Jurkat, Clone E6-1 (cell line): ENCODE measurements at regions not wholly inside any gene's neighbourhood (a gene's known extent, or its start where the extent isn't known, plus 50 kb on each side); places are given as distances from the start of the nearest gene placed in this dataset.

ENCODE experiments used
- DNase-seq: peaks from one replicate; pipeline ENCODE4 v3.0.0-alpha.2; 2011; ENCODE audit warnings: low read depth, low spot score
- H3K4me3 ChIP-seq: 2 replicates; pipeline ENCODE4 v1.5.1; 2011; ENCODE audit warnings: mild to moderate bottlenecking, low read length, control low read depth, moderate library complexity

DNA sequence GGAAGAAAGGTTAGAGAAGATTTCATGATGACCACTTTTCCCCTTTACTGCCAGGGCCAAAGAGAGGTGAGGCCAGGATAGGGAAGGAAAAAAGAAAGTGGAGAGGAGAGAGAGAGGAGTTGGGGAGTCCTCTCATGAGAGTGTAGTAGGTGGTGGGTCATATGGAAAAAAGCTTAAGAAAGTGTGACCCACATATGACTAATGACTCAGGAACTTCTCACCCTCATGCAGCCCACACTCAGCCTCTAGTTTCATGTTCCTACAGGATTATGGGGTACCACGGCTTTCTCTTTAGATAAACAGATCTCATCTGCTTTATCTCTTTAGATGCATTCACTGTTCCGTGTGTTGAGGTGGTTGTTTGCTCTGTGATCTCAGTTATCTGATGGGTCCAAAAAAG is 462.5 kb upstream of the IGFBP3 start:
- H3K4me3 ChIP-seq = no peak overlapping the region
- no peak for DNase-seq

DNA sequence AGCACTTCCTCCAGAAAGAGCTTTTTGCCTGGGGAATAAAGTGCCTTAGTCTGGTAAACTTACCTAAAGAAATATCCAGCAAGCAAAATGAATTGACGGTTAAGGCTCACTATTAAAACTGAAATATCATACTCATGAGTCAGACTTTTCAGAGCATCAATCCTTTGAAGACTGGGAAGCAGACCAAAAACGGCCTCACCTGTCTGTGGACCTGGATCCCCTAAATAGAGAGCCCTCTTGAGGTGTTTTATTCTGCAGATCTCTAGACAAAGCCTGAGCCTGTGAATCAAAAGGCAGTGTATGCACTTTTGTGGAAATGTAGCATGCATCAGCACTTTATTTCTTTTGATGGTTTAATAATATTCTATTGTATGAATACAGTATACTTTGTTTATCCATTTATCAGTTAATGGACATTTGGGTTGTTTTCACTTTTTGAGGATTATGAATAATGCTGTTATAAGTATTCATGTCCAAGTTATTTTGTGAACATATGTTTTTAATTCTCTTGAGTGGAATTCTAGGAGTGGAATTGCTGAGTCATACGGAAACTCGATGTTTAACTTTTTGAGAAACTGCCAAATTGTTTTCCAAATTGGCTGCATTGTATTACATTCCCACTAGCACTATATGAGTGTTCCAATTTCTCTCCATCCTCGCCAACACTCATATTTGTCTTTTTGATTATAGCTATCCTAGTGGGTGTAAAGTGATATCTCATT is 449.0 kb upstream of the IGFBP3 start:
- H3K4me3 ChIP-seq = no peak overlapping the region
- no peak for DNase-seq

DNA sequence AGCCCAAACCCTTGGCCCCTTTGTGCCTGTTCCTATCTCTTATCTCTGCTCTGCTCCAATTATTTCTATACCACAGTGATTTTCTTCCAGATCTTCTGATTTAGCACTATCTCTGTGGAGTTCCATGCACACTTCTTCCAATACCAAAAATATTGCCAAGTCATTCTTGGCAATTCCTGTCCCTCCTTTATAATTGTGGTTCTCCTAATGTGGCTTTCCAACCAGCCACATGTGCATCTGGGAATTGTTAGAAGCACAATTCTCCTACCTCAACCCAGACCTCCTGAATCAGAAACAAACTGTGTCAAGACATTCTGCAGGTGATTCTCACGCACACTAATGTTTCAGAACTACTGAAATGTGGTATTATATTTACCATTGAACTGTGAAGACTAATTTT is 447.8 kb upstream of the IGFBP3 start:
- no peak for DNase-seq
- H3K4me3 ChIP-seq = no peak overlapping the region

DNA sequence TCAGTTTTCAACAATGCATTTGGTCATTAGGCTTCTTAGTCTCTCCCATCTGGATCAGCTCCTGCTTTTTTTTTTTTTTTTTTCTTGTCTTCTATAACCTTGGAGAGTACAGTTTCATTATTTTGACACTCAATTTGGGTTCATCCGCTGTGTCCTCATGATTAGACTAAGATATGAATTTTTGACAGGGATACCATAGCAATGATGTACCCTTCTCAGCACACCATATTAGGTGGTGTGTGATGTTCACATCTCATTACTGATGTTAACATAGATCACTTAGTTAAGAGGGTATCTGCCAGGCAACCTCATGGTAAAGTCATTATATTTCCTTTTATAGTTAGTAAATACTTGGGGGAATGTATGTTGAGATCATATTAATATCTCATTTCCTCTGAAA is 445.5 kb upstream of the IGFBP3 start:
- H3K4me3 ChIP-seq = no peak overlapping the region
- no peak for DNase-seq

DNA sequence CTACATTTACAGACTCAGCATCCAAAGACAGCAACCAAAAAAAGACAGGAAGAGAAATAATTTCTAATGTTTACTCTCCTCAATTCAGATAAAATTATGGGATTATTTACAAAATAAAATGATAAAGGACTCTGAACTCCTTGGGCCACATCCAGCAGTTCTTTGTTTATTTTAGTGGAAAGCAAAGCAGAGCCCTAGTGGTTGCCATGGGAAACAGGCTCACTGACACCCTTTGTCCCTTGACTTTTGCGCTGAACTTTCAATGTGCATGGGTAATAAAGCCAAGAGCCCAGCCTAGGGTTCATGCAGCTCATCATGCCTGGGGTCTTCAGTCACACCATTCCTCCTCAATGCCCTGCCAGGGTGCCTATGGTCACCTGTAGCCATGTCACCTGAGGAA is 442.6 kb upstream of the IGFBP3 start:
- no peak for DNase-seq
- H3K4me3 ChIP-seq = no peak overlapping the region

DNA sequence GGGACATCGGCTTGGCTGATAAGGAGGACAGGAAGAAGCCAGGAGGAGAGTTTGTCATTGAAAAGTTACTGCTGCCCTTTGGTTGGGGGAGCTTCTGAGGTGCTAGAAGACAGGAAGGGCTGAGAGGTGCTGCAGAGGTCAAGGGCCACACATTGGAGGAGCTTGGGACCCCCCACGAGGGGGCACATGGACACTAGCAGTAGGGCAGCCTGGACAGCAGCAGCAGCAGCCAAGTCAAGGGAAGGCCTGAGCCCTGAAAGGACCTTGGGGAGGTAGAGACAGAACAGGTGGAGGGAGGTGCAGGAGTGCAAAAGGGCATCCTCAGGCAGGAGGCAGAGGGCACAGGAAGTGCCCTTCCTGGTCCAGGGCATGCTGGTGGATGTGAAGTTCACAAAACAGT is 439.7 kb upstream of the IGFBP3 start:
- no peak overlapping the region for H3K4me3 ChIP-seq
- DNase-seq = no peak

DNA sequence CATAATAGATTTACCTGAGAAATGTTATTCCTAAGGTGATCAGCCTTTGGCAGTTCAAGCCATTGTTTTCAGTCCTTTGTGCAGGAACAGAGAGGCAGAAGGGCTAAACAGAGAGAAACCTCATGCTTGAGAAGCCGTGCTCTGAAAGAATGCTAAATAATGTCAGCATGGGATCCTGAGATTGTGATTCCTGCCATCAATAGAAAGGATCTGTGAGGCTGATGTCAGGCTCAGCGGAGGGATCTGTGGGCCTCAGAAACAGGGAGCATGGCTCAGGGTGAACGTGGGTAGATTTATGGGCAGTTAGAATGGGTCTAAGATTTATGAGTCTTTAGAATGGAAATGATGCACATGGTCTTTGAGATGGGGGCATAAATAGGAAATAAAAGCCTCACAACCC is 439.2 kb upstream of the IGFBP3 start:
- H3K4me3 ChIP-seq = no peak overlapping the region
- no peak for DNase-seq

DNA sequence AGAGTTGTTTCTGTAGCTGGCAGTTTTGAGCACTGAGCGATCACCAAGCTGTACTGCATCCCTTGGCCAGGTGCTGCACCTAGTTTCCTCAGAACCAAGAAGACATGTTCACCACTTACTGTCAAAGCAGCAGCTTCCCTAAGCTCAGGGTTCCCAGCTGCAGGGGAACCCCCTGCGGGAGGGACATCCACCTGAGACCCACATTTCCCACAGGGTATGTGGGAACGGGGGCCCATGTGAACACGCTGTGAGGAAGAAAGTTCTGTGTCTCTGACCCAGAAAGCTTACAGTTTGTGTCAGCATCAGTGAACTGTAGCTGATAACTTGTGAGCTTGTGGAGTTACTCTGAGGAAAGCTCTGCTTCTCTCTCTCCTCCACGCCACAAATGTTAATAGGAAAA is 436.8 kb upstream of the IGFBP3 start:
- H3K4me3 ChIP-seq = no peak overlapping the region
- no peak for DNase-seq

DNA sequence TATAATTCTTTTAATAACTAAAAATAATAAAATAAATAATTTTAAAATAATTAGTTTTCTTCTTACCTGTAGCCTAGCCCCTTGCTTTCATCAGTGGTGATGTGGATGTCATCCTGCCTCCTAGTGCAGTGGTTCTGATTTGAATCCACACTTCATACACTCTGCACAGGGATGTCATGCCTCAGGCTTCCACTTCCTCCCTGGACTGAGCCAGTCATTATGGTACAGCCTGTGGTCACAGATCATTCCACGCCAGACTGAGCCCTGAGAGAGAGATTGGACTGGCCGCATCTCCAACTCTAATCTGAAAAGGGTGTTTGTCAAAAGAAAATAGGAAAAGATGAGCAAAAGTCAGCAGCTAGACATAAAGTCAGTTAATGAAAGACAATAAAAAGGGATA is 436.2 kb upstream of the IGFBP3 start:
- H3K4me3 ChIP-seq = no peak overlapping the region
- DNase-seq = no peak

DNA sequence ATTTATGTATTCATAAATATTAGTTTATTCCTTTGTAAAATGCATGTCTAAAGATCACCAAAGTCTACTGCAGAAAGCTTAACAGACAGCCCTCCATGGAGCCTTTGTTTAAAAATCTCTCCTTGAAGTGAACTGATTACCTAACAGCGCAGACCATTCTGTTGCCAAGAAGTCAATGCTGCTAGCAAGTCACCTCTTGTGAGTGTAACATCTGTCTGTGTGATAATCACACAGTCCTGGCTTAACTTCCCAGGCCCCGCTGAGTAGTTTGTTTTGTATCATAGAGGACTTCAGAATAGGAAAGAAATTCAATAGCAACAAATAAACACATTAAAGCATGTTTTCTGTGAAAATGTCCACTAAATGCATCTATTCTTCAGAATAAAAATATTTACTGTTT is 435.3 kb upstream of the IGFBP3 start:
- DNase-seq = no peak
- no peak overlapping the region for H3K4me3 ChIP-seq

DNA sequence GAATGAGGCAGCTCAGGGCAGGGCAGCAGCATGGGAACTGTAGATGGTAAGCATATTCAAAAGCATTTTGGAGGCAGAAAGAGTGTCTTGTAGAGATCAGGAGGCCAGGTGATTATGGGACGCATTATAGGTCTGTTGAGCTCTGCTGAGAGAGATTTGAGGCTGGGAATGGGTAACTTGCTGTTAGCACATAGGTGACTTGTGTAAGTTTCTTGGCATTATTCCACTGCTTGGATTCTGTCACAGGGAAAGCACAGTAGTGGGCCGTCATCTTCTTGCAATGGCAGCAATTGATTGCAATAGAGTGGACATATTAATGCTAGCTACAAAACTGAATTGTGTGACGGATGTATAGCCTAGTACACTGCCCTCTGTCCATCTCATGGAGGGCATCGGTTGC is 434.3 kb upstream of the IGFBP3 start:
- H3K4me3 ChIP-seq = no peak overlapping the region
- no peak for DNase-seq

DNA sequence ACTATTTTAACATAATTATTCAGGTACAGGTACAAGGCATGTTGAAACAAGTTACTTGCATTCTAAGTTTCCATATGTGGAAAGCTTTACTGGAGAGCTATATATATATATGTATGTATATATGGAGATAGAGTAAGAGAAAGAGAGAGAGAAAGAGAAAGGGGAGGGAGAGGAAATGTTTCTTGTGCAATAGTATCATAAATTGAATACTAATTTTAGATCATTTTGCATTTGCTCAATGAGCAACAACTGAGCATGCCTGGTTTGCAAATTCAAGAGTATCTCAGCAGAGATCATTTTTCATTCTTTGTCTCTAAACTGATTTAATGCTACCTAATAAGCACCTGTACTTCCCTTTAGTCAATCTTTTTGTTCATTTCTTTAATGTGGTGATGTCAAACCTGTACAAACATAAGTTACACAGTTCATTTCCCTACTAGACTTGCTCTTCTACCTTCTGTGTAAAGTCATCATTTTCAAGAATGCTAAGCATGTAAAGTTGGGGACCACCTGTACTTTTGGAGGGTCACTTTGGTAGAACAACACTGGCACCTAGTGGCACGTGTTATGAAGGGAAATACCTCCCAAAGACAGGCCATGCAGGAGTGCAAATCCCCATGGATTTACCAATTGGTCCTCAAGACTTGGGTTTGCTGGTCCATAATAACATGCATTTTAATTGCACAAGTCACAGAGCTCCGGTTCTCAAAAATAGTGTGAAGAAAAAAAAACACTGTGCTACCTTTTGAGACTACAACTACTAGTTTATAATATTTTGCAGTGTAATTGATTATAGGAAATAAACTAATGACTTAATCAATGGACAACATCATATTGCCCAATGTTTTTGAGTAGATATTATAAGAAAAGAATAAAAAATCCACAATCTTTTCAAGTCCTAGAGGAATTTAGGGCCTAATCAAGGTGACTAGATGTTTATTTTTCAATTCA is 431.2 kb upstream of the IGFBP3 start:
- H3K4me3 ChIP-seq = no peak overlapping the region
- peak; percentile 20 for DNase-seq

DNA sequence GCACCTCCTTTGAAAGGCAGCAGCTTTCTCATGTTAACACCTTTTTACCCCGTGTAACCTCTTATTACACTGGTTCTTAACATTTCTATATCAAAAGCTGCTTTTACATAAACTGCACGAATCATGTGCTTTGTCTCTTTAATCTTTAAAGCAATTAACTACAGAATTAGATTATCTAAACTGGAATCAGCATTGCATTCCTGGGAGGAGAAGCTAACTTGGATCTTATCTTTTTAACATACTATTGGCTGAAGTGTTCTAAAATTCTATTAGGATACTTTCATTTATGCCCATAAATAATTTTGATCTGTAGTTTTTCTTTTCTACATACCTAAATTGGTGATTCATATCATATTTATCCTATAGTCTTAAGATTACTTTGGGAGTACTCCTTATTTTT is 428.4 kb upstream of the IGFBP3 start:
- no peak overlapping the region for H3K4me3 ChIP-seq
- DNase-seq = no peak

DNA sequence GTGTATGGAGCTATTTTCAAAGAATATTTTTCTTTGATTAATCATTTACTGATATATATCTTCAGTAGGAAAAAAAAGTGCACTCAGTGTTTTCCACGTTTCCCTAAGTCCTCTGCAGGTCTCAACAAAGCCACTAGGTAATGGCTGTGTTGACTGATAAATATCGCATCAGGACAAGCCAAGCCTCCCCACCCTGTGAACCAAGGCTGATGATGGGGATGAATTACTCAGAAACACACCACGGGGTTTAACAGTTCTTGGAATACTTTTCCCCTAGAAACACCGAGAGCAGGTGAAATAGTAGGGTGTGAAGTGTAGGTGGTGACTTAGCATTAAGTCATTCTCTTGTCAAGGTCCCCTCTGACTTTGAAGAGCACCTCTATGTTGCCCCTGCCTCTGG is 423.5 kb upstream of the IGFBP3 start:
- no peak for DNase-seq
- H3K4me3 ChIP-seq = no peak overlapping the region

DNA sequence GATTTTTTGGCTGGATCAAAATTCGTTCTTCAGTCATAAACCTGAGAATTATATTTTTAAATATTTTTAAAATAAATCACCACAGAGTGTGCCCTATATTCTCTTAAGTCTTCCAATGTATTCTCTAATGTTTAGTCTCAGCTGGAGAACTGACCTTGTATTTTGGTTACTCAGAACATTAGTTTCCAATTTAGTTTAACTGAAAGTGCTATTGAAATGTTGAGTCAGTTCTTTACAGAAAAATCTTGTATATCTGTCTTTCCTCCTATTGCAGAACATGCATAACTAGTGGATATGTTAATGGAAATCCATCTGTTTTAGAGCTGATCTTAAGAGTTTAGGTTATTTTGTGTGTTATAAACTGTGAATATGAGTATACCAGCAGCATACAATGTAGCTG is 422.7 kb upstream of the IGFBP3 start:
- H3K4me3 ChIP-seq = no peak overlapping the region
- DNase-seq = no peak

DNA sequence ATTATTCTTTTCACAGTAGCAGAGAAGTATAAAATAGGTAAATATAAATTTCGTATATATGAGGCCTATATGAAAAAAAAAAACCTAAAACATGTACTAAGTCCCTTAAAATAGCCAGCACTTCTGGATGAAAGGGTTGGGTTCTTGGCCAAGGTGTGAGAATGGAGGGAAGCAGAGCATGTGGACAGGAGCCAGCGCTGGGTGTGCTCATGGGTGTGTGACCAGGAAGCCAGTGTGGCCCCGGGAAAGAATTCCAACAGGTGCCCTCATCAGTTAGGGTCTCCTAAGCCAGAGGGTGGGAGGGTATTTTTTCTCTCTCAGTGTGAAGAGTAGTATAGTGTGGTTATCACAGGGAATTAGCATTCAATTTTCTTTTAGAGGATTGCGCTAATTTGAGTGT is 401.9 kb upstream of the IGFBP3 start:
- no peak overlapping the region for H3K4me3 ChIP-seq
- DNase-seq = no peak

DNA sequence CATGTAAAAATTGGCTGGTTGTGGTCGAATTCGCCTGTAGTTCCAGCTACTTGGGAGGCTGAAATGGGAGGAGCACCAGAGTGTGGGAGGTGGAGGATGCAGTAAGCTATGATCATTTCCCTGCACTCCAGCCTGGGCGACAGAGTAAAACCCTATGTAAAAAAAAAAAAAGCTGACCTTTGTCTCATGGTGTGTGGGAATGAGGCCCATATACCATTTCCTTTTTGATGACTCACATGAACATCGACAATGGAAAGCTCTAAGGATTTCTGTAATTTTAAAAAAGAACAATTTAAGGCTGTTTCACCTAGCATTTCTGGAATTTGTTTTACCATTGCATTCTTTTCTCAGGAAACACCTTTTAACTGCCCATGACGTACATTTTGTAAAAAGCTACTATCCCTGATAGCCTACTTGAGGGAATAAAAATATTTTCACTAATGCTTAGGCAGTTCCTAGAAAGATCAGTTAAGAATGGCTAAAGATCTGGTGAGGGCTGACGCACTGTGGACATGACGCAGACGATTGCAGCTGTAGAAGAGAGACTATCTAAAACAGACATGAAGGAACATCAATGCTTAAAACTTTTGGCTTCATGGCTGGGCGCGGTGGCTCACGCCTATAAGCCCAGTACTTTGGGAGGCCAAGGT is 400.6 kb upstream of the IGFBP3 start:
- no peak overlapping the region for H3K4me3 ChIP-seq
- DNase-seq = no peak

DNA sequence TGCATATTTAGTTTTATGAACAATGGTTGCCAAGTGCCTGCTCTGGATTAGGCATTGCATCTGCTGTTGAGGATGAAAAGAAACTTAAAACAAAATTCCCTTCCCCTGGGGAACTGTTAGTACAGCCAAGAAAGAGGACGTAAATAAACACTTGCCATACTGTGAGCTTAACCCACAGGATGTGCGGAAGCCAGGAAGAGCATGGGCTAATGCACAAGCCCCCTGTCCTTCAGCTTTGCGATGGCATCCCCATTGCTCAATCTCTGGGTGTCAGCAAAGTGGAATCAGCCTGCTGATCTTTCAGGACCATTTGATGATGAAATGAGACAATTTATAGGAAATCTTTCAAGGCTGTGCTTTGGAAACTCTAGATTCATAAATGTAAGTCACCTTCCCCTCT is 399.9 kb upstream of the IGFBP3 start:
- no peak overlapping the region for H3K4me3 ChIP-seq
- DNase-seq = no peak

DNA sequence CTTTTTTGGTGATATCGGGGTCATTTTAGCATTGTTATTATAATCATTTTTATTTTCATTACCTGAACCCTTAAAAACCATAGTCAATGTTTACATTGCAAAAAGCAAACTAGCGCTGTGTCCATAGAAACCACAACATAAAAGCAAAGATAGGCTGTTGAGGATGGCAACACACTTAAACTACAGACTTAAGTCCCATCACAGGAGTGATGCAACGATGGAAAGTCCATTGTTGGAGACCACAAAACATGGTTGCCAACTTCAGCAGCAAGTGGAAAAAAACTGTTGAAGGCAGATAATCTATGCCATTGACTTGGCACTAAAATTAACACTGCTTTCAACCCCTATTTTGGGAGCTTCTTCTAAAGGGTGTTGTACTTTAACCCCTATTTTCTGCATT is 398.8 kb upstream of the IGFBP3 start:
- H3K4me3 ChIP-seq = no peak overlapping the region
- no peak for DNase-seq

DNA sequence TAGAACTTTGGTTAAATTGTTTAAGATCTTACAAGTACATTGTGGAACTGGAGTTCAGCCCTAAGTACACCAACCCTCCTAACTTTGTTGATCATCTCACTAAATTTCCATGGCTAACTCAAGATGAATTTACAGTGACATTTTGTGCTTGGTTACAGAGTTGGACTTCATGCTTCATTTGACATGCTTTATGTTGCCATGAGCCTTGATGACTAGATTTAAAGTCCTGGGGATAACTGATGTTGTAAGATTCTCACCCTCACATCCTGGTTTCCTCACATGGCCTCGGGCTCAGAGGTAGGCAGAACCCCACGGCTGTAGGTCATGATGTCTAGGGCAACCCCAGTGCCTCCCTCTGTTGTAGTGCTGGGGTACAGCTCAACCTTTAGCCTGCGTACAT is 397.2 kb upstream of the IGFBP3 start:
- H3K4me3 ChIP-seq = no peak overlapping the region
- no peak for DNase-seq
